ENCODE measurements at regions not wholly inside any gene's neighbourhood (a gene's known extent, or its start where the extent isn't known, plus 50 kb on each side); places are given as distances from the start of the nearest gene placed in this dataset.

DNA sequence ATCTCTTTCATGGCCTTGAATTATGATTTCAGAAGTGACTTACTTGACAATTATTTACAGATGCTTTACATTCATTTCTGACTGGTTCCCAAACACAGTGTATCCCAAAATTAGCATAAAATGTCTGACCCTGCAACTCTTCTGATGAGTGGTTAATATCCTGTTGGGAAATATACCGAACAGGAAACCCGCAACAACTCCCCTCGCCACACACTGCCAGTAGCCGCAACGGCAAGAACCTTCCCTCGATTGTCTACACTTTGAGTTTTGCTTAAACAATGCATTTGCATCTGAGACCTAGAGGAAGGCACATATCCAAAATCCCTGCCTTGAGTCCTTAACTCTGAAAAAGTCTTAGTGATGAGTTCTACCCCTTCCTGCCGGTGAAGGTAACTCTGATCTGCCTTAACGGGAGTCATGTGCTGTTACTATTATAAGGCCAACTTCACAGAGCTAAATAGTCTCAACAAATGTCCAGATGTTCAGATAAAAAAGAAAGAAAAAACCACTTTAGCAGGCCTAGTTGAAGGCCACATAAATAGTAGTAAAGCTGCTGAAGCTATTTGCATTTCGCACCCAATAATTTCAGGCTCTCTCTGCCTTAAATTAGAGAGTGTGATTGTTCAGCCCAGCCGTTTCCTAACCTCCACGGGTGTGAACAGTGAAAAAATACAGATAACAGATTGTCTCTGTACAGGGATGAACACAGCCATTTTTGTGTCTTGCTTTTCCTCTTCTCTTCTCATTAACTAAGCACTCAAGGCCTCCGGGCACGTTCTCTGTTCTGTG, 321.1 kb downstream of the HS3ST3B1 start:
- TF ChIP-seq RAD21 (IDR thresholded peaks at IDR 0.05; ENCODE audit: low read depth) = no peak
- no peak for TF ChIP-seq REST (IDR thresholded peaks at IDR 0.05; ENCODE audit: low read depth)
- no peak for TF ChIP-seq EP300 (IDR thresholded peaks at IDR 0.05; ENCODE audit: borderline replicate concordance)
- TF ChIP-seq CREB1 (IDR thresholded peaks at IDR 0.05; ENCODE audit: low read depth) = no peak
- TF ChIP-seq MAX (IDR thresholded peaks at IDR 0.05) = no peak
- TF ChIP-seq TEAD4 (IDR thresholded peaks at IDR 0.05) = no peak
- TF ChIP-seq FOXM1 (IDR thresholded peaks at IDR 0.05; ENCODE audit: borderline replicate concordance, low read depth) = no peak
- no peak for TF ChIP-seq USF1 (IDR thresholded peaks at IDR 0.05)
- TF ChIP-seq TAF1 (IDR thresholded peaks at IDR 0.05; ENCODE audit: low read depth) = no peak

All from Ishikawa (cell line).